H9 (cell line): ENCODE measurements at regions not wholly inside any gene's neighbourhood (a gene's known extent, or its start where the extent isn't known, plus 50 kb on each side); places are given as distances from the start of the nearest gene placed in this dataset.

Experiments used
- DNase-seq: peaks from one replicate; pipeline ENCODE4 v3.0.0-alpha.2; 2017
- H2AFZ ChIP-seq: one replicate; pipeline ENCODE4 v1.6.1; 2013; ENCODE audit warnings: mild to moderate bottlenecking, low read length, control low read depth, moderate library complexity
- H2AK5ac ChIP-seq: 2 replicates; pipeline ENCODE4 v1.6.1; 2013; ENCODE audit warnings: low read length, control low read depth, mixed read lengths; ENCODE audit not compliant: insufficient read length
- H2BK120ac ChIP-seq: one replicate; pipeline ENCODE4 v1.6.1; 2013; ENCODE audit warnings: low read depth, mild to moderate bottlenecking, low read length, control low read depth, inconsistent platforms; ENCODE audit not compliant: poor library complexity, severe bottlenecking
- H2BK12ac ChIP-seq: 2 replicates; pipeline ENCODE4 v1.6.1; 2013; ENCODE audit warnings: low read length, control low read depth, mixed read lengths, low read depth; ENCODE audit not compliant: insufficient read length
- H2BK15ac ChIP-seq: 2 replicates; pipeline ENCODE4 v1.6.1; 2013; ENCODE audit warnings: low read depth, low read length, control low read depth
- H2BK20ac ChIP-seq: one replicate; pipeline ENCODE4 v1.6.1; 2013; ENCODE audit warnings: low read depth, mild to moderate bottlenecking, low read length, control low read depth, inconsistent platforms; ENCODE audit not compliant: poor library complexity, severe bottlenecking
- H2BK5ac ChIP-seq: 2 replicates; pipeline ENCODE4 v1.6.1; 2013; ENCODE audit warnings: low read length, control low read depth, mixed read lengths; ENCODE audit not compliant: insufficient read length
- H3K14ac ChIP-seq: 2 replicates; pipeline ENCODE4 v1.6.1; 2013; ENCODE audit warnings: low read length, control low read depth; ENCODE audit not compliant: insufficient read depth
- H3K18ac ChIP-seq: 2 replicates; pipeline ENCODE4 v1.6.1; 2013; ENCODE audit warnings: low read depth, mild to moderate bottlenecking, mixed read lengths, low read length, control low read depth; ENCODE audit not compliant: insufficient read length
- H3K23ac ChIP-seq: 2 replicates; pipeline ENCODE4 v1.6.1; 2013; ENCODE audit warnings: low read length, control low read depth, mixed read lengths, low read depth; ENCODE audit not compliant: insufficient read length
- H3K23me2 ChIP-seq: 2 replicates; pipeline ENCODE4 v1.6.1; 2013; ENCODE audit warnings: low read depth, mild to moderate bottlenecking, mixed read lengths, low read length, control low read depth; ENCODE audit not compliant: insufficient read length, poor library complexity, severe bottlenecking
- H3K27ac ChIP-seq: 2 replicates; pipeline ENCODE4 v1.5.1; 2013; ENCODE audit warnings: low read length, control low read depth, mixed read lengths, low read depth; ENCODE audit not compliant: insufficient read length
- H3K27me3 ChIP-seq: 2 replicates; pipeline ENCODE4 v1.6.1; 2013; ENCODE audit warnings: low read length, control low read depth, inconsistent platforms; ENCODE audit not compliant: insufficient read depth
- H3K4ac ChIP-seq: 2 replicates; pipeline ENCODE4 v1.6.1; 2013; ENCODE audit warnings: low read depth, mild to moderate bottlenecking, control low read depth, inconsistent platforms, low read length, moderate library complexity
- H3K4me1 ChIP-seq: 2 replicates; pipeline ENCODE4 v1.6.1; 2013; ENCODE audit warnings: low read length, control low read depth, inconsistent platforms; ENCODE audit not compliant: insufficient read depth
- H3K4me2 ChIP-seq: 2 replicates; pipeline ENCODE4 v1.6.1; 2013; ENCODE audit warnings: low read length, control low read depth, mixed read lengths; ENCODE audit not compliant: insufficient read length, insufficient read depth
- H3K56ac ChIP-seq: 2 replicates; pipeline ENCODE4 v1.6.1; 2013; ENCODE audit warnings: low read depth, mild to moderate bottlenecking, mixed read lengths, low read length, control low read depth; ENCODE audit not compliant: insufficient read length
- H3K79me1 ChIP-seq: 2 replicates; pipeline ENCODE4 v1.6.1; 2013; ENCODE audit warnings: low read depth, mild to moderate bottlenecking, moderate library complexity, low read length, control low read depth, inconsistent platforms; ENCODE audit not compliant: insufficient read depth, poor library complexity, severe bottlenecking
- H3K79me2 ChIP-seq: 2 replicates; pipeline ENCODE4 v1.6.1; 2013; ENCODE audit warnings: low read length, control low read depth, inconsistent platforms; ENCODE audit not compliant: insufficient read depth
- H3K9ac ChIP-seq: 2 replicates; pipeline ENCODE4 v1.6.1; 2013; ENCODE audit warnings: low read length, control low read depth, mixed read lengths; ENCODE audit not compliant: insufficient read length; ENCODE audit errors: extremely low read depth
- H3K9me3 ChIP-seq: one replicate; pipeline ENCODE4 v1.6.1; 2013; ENCODE audit warnings: low read depth, low read length, inconsistent platforms; ENCODE audit not compliant: control insufficient read depth
- H3T11ph ChIP-seq: one replicate; pipeline ENCODE4 v1.6.1; 2013; ENCODE audit warnings: mild to moderate bottlenecking, low read length, control low read depth, inconsistent platforms
- H4K20me1 ChIP-seq: one replicate; pipeline ENCODE4 v1.6.1; 2013; ENCODE audit not compliant: control insufficient read depth, insufficient read length, insufficient read depth
- H4K5ac ChIP-seq: 2 replicates; pipeline ENCODE4 v1.6.1; 2013; ENCODE audit warnings: low read depth, mild to moderate bottlenecking, mixed read lengths, low read length, control low read depth; ENCODE audit not compliant: insufficient read length
- H4K8ac ChIP-seq: replicated peaks from 2 replicates; pipeline ENCODE4 v1.6.1; 2013; ENCODE audit warnings: low read length, control low read depth, mixed read lengths, low read depth; ENCODE audit not compliant: insufficient read length
- H4K91ac ChIP-seq: 2 replicates; pipeline ENCODE4 v1.6.1; 2013; ENCODE audit warnings: low read depth, mild to moderate bottlenecking, moderate library complexity, mixed read lengths, low read length, control low read depth; ENCODE audit not compliant: insufficient read length
- H3K27ac Mint-ChIP-seq, 3 experiments: 2 replicates in 2 of 3; 3 replicates in 1 of 3; pipeline ENCODE4 v1.8.0; 2020 to 2021; ENCODE audit warnings: mixed read lengths in 3 of 3, mild to moderate bottlenecking in 1 of 3, moderate library complexity in 1 of 3
- H3K27me3 Mint-ChIP-seq: 2 replicates; pipeline ENCODE4 v1.8.0; 2021; ENCODE audit warnings: low read depth, mild to moderate bottlenecking, moderate library complexity, mixed read lengths
- H3K36me3 Mint-ChIP-seq, 3 experiments: 2 replicates in 2 of 3; 3 replicates in 1 of 3; pipeline ENCODE4 v1.8.0; 2020 to 2021; ENCODE audit warnings: low read depth in 3 of 3, mixed read lengths in 3 of 3; ENCODE audit not compliant: insufficient read depth in 1 of 3
- H3K4me1 Mint-ChIP-seq, 2 experiments: 2 replicates each; pipeline ENCODE4 v1.8.0; 2020; ENCODE audit warnings: mixed read lengths in 2 of 2
- H3K4me3 Mint-ChIP-seq, 2 experiments: 2 replicates in 1 of 2; 3 replicates in 1 of 2; pipeline ENCODE4 v1.8.0; 2020 to 2021; ENCODE audit warnings: mild to moderate bottlenecking in 2 of 2, mixed read lengths in 2 of 2, moderate library complexity in 1 of 2
- H3K9me3 Mint-ChIP-seq, 2 experiments: 2 replicates in 1 of 2; 3 replicates in 1 of 2; pipeline ENCODE4 v1.8.0; 2020; ENCODE audit warnings: mild to moderate bottlenecking in 2 of 2, mixed read lengths in 2 of 2, moderate library complexity in 1 of 2
- WGBS: extraction: QIAGEN DNeasy Blood & Tissue Kit; methylation state at CpG from one replicate; pipeline ENCODE4 v1.1.7; 2013; ENCODE audit warnings: missing lambda C conversion rate, low lambda C conversion rate, mixed read lengths; ENCODE audit not compliant: insufficient read length; ENCODE audit errors: extremely low coverage; 5-methylcytosine and 5-hydroxymethylcytosine counted together
- TF ChIP-seq, protein P1 (sequence below): fragments of 200-600 bp; sonication (generic); conservative IDR thresholded peaks from 3 replicates; pipeline ENCODE4 v1.8.0; 2021; ENCODE audit warnings: antibody characterized with exemption, mild to moderate bottlenecking

DNA sequence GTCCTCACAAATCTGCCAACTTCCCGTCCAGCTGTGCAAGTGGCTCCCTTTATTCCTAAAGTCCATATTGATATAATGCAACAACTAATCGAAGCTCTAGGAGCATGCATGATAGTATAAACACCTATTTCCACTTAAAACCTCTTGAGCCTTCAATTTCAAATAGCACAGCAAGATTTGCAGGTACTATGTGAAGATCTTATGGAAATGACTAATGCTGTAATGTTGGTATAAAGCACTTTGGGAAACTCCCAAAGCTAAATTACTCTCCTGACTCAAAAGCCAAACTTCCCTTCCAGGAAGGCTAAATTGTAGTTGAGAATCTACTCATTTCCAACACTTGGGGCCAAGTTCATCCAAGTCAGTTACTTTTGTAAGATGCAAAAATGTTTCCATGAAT lies 287.6 kb upstream of the CDH11 start:
- no peak overlapping the region for H3K14ac ChIP-seq
- no peaks in the 10 kb centered on the region for H4K20me1 ChIP-seq
- no peak overlapping the region for H4K5ac ChIP-seq
- H3K4ac ChIP-seq = no peak overlapping the region
- no peak overlapping the region for H2BK12ac ChIP-seq
- TF ChIP-seq, protein P1, sequence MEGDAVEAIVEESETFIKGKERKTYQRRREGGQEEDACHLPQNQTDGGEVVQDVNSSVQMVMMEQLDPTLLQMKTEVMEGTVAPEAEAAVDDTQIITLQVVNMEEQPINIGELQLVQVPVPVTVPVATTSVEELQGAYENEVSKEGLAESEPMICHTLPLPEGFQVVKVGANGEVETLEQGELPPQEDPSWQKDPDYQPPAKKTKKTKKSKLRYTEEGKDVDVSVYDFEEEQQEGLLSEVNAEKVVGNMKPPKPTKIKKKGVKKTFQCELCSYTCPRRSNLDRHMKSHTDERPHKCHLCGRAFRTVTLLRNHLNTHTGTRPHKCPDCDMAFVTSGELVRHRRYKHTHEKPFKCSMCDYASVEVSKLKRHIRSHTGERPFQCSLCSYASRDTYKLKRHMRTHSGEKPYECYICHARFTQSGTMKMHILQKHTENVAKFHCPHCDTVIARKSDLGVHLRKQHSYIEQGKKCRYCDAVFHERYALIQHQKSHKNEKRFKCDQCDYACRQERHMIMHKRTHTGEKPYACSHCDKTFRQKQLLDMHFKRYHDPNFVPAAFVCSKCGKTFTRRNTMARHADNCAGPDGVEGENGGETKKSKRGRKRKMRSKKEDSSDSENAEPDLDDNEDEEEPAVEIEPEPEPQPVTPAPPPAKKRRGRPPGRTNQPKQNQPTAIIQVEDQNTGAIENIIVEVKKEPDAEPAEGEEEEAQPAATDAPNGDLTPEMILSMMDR = no peak
- H2BK15ac ChIP-seq = no peak overlapping the region
- Mint-ChIP-seq H3K27me3 (no peaks in the 10 kb centered on the region), H3K4me1 (no peaks in the 10 kb centered on the region), H3K9me3 (no peaks in the 10 kb centered on the region), H3K27ac (no peak overlapping the region; a peak in 1 of 7 replicates), H3K4me3 (no peak overlapping the region), H3K36me3 (no peaks in the 10 kb centered on the region)
- no peak overlapping the region for H3K9ac ChIP-seq
- H3K79me2 ChIP-seq = no peaks in the 10 kb centered on the region
- no peak overlapping the region for H3K23ac ChIP-seq
- no peaks in the 10 kb centered on the region for H3K27me3 ChIP-seq
- no peak overlapping the region for H3K56ac ChIP-seq
- no peaks in the 10 kb centered on the region for H3K9me3 ChIP-seq
- H3K79me1 ChIP-seq = no peaks in the 10 kb centered on the region
- no peaks in the 10 kb centered on the region; the same call in 1 of the 2 replicates for H3K4me1 ChIP-seq
- no peak overlapping the region for H3K4me2 ChIP-seq
- H4K8ac ChIP-seq = no peak overlapping the region
- no CpG with 5 or more reads among the region's 2 CpGs for WGBS
- H2BK20ac ChIP-seq = no peak overlapping the region
- no peak overlapping the region for H3T11ph ChIP-seq
- DNase-seq = no peak
- no peak overlapping the region for H3K27ac ChIP-seq
- H3K18ac ChIP-seq = no peak overlapping the region
- H2BK120ac ChIP-seq = no peak overlapping the region
- no peak overlapping the region for H4K91ac ChIP-seq
- no peaks in the 10 kb centered on the region for H3K23me2 ChIP-seq
- no peak overlapping the region for H2AFZ ChIP-seq
- H2AK5ac ChIP-seq = no peak overlapping the region
- H2BK5ac ChIP-seq = no peak overlapping the region
